HG02852 (cell line): ENCODE measurements at regions not wholly inside any gene's neighbourhood (a gene's known extent, or its start where the extent isn't known, plus 50 kb on each side); places are given as distances from the start of the nearest gene placed in this dataset.

ENCODE experiments used
- ATAC-seq: cut with Tn5 transposase; IDR thresholded peaks from one replicate; pipeline ENCODE4 v1.9.1; 2021; ENCODE audit warnings: mild to moderate bottlenecking, moderate library complexity; ENCODE audit not compliant: unreplicated experiment

DNA sequence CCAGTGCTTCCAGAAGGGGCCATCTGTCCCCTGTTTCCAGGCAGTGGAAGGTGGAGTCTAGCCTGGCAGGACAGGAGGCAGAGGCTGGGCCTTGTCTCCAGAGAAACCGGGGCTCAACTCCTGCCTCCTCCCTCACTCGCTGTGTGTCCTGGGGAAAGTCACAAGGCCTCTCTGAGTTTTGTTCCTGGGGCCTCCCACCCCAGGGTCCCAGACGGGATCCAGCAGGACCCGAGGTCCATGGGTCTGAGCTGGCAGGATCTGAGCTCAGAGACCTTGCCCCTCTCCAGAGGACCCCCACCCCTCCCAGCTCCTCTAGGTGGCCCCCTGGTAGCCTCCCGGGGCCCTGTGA, 72.2 kb upstream of the TAF1B start:
- no peak for ATAC-seq

DNA sequence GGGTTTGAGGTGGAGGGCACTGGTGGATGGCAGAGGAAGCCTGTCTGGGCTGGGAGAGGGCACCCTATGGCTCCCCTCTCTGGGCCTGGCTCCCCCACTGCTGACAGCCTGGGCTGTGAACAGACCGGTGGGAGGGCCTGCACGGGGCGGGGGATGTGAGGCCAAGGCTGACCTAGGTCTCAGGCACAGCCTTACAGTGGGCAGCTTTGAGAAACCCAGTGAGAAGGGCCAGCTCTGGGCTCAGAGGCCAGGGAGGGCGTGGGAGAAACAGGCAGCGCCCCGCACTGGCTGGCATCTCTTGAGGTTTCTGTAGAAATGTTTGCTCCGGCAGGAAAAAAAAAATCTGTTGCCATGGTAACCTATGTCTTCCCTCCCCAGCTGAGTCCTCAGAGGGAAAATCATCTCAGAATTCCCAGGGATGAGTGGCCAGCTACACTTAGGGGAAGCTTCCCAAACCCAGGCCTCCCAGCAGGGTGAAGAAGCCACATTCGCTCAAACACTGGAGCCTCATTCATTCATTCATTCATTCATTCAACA, 71.7 kb upstream of the TAF1B start:
- no peak for ATAC-seq

DNA sequence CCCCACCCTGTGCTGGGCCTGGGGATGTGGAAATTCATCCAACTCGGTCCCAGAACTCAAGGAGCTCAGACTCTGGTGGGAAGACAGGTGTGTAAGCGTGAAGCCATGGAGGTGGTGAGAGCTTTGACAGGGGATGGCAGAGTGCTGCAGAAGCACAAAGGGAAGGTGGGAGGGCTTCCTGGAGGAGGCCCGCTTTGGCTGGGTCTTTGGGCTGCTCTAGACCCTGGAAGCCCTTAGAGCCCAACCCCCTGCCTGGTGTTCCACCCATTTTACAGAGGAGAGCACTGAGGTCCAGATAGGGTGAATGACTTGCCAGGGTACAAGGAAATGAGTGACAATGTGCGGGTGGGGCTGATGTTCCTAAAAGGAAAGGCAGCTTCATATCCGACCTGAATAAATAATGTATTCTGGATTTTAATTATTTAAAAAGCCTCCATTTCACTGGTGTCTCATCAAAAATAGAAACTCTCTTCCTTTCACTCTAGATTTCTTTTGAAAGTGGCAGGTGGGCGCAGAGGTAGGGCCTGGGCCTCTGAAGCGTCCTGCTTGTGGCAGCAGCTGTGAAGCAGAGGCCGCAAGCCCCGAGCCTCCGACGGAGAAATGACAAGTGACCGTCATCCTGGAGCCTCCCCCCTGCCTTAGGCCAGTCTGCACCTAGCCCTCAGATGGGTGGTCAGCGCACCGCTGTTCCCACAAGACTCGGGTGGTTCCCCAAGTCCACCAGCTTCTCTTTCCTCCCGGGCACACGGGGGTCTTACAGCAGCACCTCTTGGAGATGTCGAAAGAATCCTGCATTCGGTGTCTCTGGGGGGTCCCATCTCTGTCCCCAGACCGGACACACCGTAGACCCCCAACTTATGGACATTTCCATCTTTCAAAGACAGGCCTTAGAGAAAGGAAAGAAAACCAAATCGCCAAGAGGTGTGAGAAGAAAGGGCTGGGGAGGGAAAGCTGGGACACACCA, 71.0 kb upstream of the TAF1B start:
- no peak for ATAC-seq

DNA sequence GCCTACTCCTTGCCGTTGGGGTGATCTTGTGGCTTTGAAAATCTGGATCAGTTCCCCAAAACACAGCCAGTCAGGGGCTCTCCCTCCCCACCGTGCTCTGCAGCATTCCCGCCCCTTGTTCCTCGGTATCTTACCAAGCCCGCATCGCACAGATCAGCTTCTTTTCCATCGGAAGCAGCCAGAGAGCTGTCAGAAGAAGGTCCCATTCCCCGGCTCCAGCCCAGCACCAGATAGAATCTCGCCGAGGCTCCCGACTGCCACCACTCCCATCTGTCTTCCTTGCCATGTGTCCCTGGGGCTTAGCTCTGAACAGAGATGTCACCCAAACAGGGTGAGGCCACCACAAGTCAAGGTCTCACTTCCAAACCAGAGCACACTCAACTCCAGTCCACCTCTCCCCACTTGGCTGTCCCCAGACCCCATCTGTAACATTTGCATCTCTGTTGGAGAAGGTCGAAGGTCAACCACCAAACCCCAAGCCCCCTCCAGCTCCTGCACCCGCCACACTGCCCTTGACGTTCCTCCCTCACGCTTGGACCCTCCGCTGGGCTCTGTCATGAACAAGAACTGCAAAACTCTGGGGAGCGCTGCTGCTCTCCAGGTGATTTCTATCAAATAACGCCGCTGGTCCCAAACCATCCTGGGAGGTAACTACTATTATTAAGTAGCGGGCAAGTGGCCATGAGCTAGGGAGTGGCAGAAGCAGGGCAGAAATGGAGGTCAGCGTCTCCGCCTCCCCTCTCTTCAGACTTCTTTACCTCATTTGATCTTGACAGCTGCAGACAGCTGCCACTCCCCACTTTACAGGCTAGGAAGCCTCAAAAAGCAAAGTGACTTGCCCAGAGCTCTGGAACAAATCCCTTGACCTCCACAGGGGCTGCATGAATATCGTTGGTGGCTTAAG, 70.0 kb upstream of the TAF1B start:
- no peak for ATAC-seq

DNA sequence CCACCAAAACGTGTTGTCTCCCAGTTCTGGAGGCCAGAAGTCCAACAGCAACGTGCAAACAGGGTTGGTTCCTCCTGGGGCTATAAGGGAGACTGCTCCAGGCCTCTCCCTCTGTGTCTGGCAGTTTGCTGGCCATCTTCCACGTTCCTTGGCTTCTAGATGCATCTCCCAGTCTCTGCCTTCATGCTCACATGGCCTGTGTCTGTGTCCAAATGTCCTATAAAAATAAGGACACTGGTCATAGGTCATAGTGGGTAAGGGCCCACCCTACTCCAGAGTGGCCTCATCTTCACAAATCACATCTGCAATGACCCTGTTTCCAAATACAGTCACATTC, 69.4 kb upstream of the TAF1B start:
- ATAC-seq, result no peak

DNA sequence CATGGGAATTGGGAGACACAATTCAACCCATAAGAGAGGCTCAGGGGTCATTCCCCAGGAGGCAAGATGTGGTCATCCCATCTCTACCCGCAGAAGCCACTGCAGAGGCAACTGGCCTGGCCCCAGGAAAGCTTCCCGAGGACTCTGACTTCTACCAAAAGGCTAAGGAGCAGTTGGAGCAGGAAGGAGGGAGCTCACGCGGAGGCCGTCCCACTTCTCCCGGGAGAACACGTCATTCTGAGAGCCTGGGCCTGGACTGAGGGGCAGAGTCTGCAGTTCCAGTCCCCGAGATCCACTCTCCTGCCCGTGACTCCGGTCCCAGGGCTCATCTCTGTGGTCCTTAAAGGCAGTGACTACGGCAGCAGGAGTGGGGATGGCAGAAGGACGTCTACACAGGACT, 69.0 kb upstream of the TAF1B start:
- ATAC-seq, result no peak

DNA sequence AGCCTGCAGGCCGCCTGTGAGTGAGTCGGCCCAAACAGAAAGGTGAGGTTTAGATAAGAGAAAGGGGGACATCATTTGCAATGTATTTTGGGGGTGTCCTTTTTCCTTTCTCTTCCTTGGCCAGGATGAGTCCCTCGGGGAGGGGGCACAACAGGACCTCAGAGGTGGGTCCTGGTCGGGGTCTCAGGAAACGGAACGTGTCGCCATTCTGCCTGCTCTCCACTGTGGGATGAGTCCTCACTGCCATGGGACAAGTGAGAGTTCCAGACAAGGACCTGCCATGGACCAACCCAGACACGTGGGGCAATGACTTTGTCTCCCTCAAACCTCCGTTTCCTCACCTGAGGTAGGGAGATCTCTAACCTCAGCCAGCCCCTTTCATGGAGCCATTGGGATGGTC, 67.9 kb upstream of the TAF1B start:
- no peak for ATAC-seq

DNA sequence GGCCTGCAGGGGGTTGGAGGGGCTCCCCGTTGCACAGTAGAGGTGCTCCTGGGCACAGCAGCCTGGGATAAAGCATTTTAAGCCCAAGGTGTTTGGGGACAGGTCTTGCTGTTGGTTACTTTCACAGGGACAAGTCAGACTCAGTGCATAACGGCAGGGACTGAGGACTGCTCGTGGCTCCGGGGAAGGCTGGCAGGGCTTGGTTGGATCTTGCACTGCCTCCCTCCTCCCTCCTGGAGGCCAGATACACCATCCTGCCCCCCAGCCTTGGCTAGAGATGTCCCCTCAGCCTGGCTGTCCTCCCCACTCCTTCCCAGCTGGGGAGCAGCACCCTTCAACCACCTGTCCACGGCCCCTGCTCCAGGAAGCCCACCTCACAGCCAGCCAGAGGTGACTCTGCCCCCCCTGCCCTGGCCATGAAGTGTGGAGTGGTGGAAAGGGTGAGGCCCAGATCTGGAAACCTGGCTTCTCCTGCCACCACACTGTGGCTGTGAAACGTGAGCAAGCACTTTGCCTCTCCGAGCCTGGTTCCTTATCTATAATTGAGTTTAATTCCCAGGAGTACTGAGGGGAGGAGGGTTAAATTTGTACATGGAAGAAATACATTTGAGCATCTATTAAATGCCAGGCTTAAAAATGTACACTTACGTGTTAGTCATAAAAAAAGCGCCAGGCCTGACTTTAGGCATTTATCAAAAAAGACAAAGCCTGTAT, 67.1 kb upstream of the TAF1B start:
- ATAC-seq, result no peak

DNA sequence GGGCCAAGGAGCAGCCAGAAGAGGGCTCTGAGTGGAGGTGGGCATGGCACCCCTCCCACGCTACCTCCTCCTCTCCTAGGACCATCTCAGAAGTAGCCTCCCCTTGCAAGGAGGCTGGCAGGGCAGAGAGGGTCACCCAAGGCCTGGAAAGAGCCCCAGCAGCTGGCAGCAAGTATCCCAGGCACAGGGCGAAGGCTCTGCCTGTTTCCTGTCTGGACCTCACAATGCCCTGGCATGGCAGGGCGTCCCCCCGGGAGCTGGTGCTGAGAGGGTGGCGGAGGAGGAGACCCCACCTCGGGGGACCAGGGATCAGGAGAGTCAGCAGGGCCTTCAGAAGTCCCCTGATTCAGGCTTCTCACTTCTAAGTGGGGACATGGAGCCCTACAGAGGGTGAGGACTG, 66.2 kb upstream of the TAF1B start:
- no peak for ATAC-seq

DNA sequence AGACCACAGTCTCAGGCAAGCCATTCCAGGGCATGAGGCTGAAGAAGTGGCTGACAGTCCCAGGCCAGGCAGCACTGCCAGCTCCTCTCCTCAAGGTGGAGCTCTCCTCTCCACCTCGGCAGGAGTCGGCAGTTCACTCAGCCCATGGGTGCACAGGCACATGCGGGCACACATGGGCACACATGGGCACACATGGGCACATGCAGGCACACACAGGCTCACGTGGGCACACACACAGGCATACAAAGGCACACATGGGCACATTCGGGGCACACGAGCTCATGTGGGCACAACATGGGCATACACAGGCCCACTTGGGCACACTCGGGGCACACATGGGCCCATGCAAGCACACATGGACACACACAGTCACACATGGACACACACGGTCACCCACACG, 65.3 kb upstream of the TAF1B start:
- ATAC-seq, result no peak

DNA sequence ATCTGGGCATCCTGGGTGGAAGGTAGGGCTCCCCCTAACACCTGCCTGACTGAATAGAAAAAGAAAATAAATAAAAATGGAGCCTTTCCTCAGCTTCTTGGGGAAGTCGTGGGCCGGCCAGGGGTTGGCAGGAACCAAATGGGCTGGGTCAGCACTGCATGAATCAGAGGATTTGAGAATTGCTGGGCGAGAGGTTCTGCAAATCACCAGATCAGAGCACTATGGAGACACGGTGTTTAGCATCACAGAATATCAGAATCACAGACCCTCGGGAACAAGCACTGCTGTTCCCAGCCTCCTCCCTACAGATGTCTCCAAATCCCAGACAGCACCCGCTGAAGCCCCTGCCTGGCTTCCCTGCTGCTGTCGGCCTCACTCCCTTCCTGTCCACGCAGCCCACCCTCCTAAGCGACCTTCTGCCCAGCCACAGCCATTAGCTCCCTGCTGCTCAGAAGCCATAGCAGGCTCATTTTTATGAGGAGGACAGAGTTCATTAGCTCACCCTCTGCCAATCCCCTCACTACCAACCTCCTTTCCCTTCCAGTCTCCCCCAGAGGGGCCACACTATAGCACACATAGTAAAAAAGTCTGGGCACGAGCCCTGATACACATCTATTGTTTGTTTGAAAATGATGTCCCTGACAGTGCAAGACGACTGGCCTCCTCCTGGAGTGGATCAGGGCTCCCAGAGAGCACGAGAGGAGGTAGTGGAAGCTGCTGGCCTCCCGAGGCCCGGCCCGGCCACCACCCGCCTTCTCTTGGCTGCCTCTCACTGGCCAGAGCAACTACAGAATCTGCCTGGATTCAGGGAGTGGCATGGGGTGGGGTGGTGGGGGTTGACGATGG, 64.6 kb upstream of the TAF1B start:
- no peak for ATAC-seq

DNA sequence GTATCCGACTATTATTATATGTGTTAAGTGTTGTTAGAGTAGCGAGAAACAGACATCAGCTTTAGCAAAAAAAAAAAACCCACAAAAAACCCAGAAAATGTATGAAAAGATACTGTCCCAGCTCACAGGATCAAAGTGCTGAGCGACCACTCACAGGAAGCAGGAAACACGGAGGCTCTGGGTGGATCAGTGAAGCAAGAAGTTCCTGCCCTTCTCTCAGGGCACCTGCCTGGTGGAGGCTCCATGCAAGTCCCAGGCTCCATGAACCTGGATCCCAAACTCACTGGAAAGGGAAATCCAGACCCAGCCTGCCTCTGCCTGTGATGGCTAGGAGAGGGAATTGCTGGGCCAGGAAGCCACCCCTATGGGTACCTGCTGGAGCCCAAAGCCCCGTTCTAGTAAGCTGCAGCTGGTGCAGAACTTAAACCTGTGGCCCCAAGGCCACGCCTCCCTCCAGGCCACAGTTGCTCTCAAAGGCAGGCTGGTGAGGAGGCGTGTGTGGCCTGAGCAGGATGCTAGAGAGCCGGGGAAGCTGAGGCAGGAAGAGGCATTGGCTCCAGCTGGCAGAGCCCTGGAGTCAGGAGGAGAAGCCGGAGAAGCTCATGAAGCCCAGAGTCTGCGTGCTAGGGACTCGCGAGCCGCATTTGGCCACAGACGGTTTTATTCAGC, 63.5 kb upstream of the TAF1B start:
- no peak for ATAC-seq

DNA sequence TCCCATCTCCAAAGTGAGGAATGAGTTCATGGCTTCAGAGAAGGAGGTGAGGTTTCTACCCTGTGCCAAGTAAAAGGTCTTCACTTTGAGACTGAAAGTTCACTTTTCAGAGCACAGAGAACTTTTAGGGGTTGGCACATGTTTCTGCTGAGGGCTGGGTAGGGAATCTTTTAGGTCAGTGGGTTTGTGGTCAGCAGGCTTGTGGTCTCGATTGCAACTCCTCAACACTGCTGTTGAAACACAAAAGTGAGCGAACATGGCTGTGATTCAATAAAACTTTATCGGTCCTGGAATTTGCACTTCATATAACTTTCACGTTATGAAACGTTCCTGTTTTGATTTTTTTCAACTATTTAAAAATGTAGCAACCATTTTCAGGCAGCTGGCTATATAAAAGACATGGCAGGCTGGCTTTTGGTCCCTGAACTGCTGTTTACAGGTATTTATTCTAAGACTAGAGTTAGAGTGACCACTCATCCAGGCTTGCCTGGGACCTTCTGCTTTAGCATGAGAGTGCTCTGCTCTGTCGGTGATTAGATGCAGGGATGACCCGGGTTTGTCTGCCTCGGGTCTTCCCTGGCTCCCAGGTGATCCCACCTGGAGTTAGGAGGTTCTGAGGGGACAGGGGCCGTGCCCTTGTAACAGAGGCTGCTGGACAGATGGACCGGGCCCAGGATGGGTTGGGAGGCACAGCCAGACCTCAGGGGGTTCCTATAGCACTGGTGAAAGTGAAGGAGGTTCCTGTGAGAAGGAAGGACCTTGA, 62.7 kb upstream of the TAF1B start:
- ATAC-seq, result no peak

DNA sequence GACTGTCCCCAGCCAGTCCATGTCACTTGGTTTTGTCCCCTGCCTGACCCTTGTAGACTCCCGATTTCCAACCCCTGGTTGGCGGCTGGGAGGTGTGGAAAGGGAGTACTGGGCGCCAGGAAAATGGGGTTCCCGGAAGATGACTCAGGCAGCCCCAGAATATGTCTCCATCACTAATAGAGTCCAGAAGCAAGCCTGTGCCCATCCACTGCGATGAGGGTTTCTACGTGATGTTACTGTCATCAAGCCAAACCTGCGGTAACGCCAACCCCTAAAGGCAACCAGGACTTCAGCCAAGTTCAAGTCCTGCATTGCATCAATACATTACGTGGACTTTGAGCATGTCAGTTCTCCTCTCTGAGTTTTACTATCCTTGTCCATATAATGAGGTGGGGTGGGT, 62.0 kb upstream of the TAF1B start:
- ATAC-seq, result no peak

DNA sequence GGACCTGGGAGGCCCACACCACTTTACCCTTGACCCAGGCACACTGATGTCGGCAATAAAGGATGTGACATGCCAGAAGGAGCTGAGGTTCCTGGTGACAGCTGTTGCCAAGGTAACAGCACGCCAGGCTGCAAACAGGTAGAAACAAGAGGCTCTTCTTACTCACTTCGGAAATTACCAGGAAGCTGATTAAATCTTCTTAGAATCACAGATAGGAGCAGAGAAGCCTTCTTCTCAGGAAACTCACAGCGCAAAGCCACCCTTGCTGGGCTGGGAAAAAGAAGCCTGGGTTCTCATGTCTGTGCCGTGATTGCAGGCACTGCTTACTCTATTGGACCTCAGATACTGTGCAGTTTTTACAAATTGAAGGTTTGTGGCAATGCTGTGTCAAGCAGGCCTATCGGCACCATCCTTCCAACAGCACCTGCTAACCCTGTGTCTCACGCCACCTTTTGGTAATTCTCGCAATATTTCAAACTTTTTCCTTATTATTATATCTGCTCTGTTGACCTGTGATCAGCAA, 61.0 kb upstream of the TAF1B start:
- ATAC-seq, result no peak

DNA sequence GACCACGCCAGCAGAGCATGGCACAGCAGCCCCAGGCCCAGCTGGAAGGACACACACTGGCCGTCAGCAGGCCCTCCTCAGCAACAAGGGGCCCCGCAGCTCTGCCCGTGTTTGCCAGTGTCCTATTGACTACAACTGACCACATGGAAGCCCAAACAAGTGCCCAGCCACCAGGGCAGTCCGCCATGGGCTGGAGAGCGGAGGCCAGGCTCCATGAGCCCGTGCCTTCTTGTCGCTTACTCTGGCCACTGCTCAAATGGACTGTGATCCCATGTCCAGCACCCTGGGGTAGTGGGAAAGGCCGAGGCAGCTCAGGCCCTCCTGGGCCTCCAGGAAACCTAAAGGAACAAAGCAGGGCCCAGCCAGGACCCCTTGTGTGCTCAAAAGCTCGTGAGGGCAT, 53.9 kb upstream of the TAF1B start:
- no peak for ATAC-seq

DNA sequence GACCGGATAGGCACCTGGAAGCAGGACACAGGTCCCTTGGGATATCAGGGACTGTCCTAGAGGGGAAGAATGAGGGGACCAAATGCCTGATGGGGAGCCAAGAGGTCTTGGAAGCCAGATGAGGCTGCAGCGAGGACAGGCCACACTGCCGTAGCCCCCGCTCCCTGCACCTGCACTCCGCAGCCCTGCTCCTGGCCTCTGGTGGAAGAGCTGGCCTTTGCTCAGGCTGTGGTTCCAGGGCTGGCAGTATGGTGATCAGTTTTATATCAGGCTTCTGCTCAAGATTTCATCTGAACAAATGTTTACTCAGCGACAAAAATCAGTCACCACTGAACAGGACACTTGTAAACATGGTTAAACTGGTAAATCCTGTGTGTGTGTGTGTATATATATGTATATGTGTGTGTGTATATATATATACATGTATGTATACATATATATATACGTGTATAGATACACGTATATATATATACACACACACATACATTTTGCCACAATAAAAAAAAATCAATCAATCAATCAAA, 52.5 kb upstream of the TAF1B start:
- ATAC-seq, result no peak

DNA sequence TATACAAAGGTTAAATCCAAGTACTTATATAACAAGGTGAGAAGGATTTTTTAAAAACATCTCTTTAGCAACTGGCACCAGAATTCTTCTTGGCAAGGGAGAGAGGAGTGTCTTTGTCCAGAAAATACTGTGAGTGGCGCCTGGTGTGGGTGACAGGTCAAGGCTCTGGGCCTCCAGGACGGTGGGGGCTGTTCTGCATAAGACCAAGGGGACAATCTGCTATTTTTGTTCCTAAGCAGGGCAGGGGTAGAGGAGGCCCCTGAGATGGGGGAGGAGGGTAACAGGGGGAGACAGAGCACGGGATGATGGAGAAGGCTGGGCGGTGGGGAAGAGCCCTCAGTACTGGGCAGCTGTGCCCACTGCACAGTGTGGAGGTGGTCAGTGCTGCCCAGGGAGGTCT, 51.6 kb upstream of the TAF1B start:
- no peak for ATAC-seq
